Kidney epithelial cell (primary cell): ENCODE measurements at regions not wholly inside any gene's neighbourhood (a gene's known extent, or its start where the extent isn't known, plus 50 kb on each side); places are given as distances from the start of the nearest gene placed in this dataset.

Experiments used
- DNase-seq: peaks from one replicate; pipeline ENCODE4 v3.0.0-alpha.2; 2010; ENCODE audit warnings: low read depth
- H3K27me3 ChIP-seq: 2 replicates; pipeline ENCODE4 v1.6.0; 2011; ENCODE audit warnings: low read length; ENCODE audit not compliant: control insufficient read depth, insufficient read depth
- H3K36me3 ChIP-seq: 2 replicates; pipeline ENCODE4 v1.5.1; 2011; ENCODE audit warnings: low read length; ENCODE audit not compliant: control insufficient read depth, insufficient read depth
- H3K4me3 ChIP-seq: 2 replicates; pipeline ENCODE4 v1.5.1; 2011; ENCODE audit warnings: low read depth, mild to moderate bottlenecking, control low read depth, low read length
- CTCF ChIP-seq: IDR thresholded peaks from 2 replicates; pipeline ENCODE4 v1.5.1; 2011; ENCODE audit warnings: mild to moderate bottlenecking, moderate library complexity, low read length, control low read depth, inconsistent platforms; ENCODE audit not compliant: insufficient read depth, poor library complexity, severe bottlenecking

- Histone ChIP-seq H3K36me3 (no peaks in the 10 kb centered on the region), H3K27me3 (no peaks in the 10 kb centered on the region), H3K4me3 (no peak overlapping the region)
- no peak for DNase-seq
- TF ChIP-seq CTCF: no peak
Measured at GRCh38 chr2:195600778-195601177, 56.2 kb upstream of the SLC39A10 start.

GRCh38 chr2:195596840-195597239 lies 60.2 kb upstream of the SLC39A10 start:
- H3K36me3 ChIP-seq: no peaks in the 10 kb centered on the region
- no peak for DNase-seq
- TF ChIP-seq CTCF: no peak
- no peak overlapping the region for H3K4me3 ChIP-seq
- H3K27me3 ChIP-seq: no peaks in the 10 kb centered on the region

- Histone ChIP-seq H3K4me3 (no peak overlapping the region), H3K36me3 (no peaks in the 10 kb centered on the region), H3K27me3 (no peaks in the 10 kb centered on the region)
- DNase-seq: no peak
- TF ChIP-seq CTCF: no peak
Measured at GRCh38 chr2:195595825-195596224, 61.2 kb upstream of the SLC39A10 start.

DNA sequence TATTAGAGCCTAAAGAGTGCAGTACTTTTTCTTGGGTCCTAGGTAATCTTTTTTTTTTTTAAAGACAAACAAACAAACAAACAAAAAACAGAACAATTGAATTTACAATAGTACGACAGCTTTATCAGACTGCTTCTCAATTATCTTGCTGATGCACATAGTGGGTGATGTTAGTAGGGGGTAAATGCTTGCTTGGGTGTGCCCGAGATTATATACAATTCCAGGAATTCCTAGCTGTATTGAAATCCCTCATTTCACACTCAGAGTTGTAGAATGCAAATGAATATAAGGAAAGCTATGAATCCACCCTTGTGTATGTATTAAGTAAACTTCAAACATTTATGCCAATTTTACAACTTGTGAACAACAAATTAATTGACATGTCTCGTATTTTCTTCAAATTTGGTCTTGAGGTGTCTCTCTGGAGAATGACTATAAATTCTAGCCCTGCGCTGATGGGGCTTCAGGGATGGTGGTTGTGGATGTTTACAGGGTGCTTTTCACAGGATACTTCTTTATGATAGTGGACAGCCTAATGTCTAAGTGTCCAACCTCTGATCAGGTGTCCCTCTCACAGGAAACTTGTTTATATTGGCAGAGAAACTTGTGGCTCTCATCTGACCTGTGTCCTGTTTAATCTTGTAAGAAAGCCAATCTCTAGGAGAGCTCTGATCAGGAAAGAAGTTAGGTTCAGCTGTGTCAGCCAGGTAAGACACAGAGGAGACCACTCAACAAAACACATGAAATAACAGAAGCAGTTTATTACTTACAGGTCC lies 61.9 kb upstream of the SLC39A10 start:
- DNase-seq: no peak
- no peaks in the 10 kb centered on the region for H3K27me3 ChIP-seq
- TF ChIP-seq CTCF: no peak
- no peak overlapping the region for H3K4me3 ChIP-seq
- no peaks in the 10 kb centered on the region for H3K36me3 ChIP-seq

DNA sequence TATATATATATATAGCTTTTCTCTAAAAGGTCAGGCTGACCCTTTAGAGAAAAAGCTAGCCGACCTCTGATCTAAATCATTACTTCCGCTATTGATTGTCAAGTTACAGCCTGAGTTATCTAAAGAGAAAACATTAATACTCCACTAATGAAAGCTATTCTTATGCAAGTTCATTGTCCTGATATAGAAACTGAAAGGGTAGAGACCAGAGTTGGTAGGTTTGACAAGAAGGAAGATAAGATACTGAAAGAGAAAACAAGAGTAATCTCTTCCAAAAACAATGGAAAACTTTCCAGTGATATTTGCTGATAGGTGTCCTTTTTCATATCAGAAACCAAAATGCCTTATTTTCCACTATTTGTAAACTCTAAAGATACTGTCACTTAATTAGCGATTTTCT lies 62.8 kb upstream of the SLC39A10 start:
- TF ChIP-seq CTCF: no peak
- no peak for DNase-seq
- no peak overlapping the region for H3K4me3 ChIP-seq
- no peaks in the 10 kb centered on the region for H3K27me3 ChIP-seq
- H3K36me3 ChIP-seq: no peaks in the 10 kb centered on the region

GRCh38 chr2:195592105-195592504 lies 64.9 kb upstream of the SLC39A10 start:
- DNase-seq: no peak
- H3K27me3 ChIP-seq: no peaks in the 10 kb centered on the region
- H3K4me3 ChIP-seq: no peak overlapping the region
- TF ChIP-seq CTCF: no peak
- no peaks in the 10 kb centered on the region for H3K36me3 ChIP-seq
